Mucosa of gallbladder (tissue), 1 donor: ENCODE measurements at regions not wholly inside any gene's neighbourhood (a gene's known extent, or its start where the extent isn't known, plus 50 kb on each side); places are given as distances from the start of the nearest gene placed in this dataset.

Experiments used
- DNase-seq: peaks from one replicate; pipeline ENCODE4 v3.0.0-alpha.2; 2020; ENCODE audit warnings: low spot score
- donor health status: DM: no; HTN: no; CAD: no.

- DNase-seq, result no peak
Measured at GRCh38 chr20:24106150-24106800, 117.7 kb upstream of the GGTLC1 start.

- DNase-seq, result no peak
Measured at GRCh38 chr20:24102749-24103333, 114.3 kb upstream of the GGTLC1 start.

- no peak for DNase-seq
Measured at GRCh38 chr20:24102290-24102689, 113.7 kb upstream of the GGTLC1 start.

- peak; percentile 62 for DNase-seq
Measured at GRCh38 chr20:24100370-24101011, 111.9 kb upstream of the GGTLC1 start.

GRCh38 chr20:24098886-24099285 is 110.3 kb upstream of the GGTLC1 start:
- no peak for DNase-seq

- no peak for DNase-seq
Measured at GRCh38 chr20:24097506-24098245, 109.1 kb upstream of the GGTLC1 start.

- DNase-seq, result no peak
Measured at GRCh38 chr20:24096864-24097450, 108.4 kb upstream of the GGTLC1 start.

GRCh38 chr20:24096264-24096663 is 107.7 kb upstream of the GGTLC1 start:
- DNase-seq, result no peak

GRCh38 chr20:24095756-24096155 is 107.2 kb upstream of the GGTLC1 start:
- DNase-seq, result no peak

- no peak for DNase-seq
Measured at GRCh38 chr20:24095303-24095702, 106.7 kb upstream of the GGTLC1 start.

- no peak for DNase-seq
Measured at GRCh38 chr20:24089576-24089975, 101.0 kb upstream of the GGTLC1 start.

GRCh38 chr20:24086121-24086520 is 97.5 kb upstream of the GGTLC1 start:
- DNase-seq, result no peak

- DNase-seq, result no peak
Measured at GRCh38 chr20:24084281-24084680, 95.7 kb upstream of the GGTLC1 start.

- no peak for DNase-seq
Measured at GRCh38 chr20:24081077-24081476, 92.5 kb upstream of the GGTLC1 start.

- DNase-seq, result no peak
Measured at GRCh38 chr20:24079661-24080412, 91.3 kb upstream of the GGTLC1 start.

GRCh38 chr20:24077145-24077544 is 88.6 kb upstream of the GGTLC1 start:
- no peak for DNase-seq

GRCh38 chr20:24070679-24071078 is 82.1 kb upstream of the GGTLC1 start:
- DNase-seq, result no peak

- no peak for DNase-seq
Measured at GRCh38 chr20:24066076-24066700, 77.6 kb upstream of the GGTLC1 start.

- no peak for DNase-seq
Measured at GRCh38 chr20:24064915-24065314, 76.3 kb upstream of the GGTLC1 start.

- no peak for DNase-seq
Measured at GRCh38 chr20:24064092-24064491, 75.5 kb upstream of the GGTLC1 start.

GRCh38 chr20:24063100-24063499 is 74.5 kb upstream of the GGTLC1 start:
- no peak for DNase-seq
